SK-N-SH treated with all-trans-retinoic acid at 6 μM for 48 hours (cell line): ENCODE measurements at regions not wholly inside any gene's neighbourhood (a gene's known extent, or its start where the extent isn't known, plus 50 kb on each side); places are given as distances from the start of the nearest gene placed in this dataset.
A peak's percentile ranks its signal among the peaks of the same experiment; 100 is the strongest.
"Not testable (repeated sequence)": the region's sequence is repeated elsewhere in the genome, so short reads cannot be mapped to it uniquely, and the experiment has no call there.

Experiments used
- ATAC-seq: fragments of 200-7000 bp; cut with Tn5 transposase; 3 replicates; pipeline ENCODE4 v1.9.1; 2020; ENCODE audit warnings: mild to moderate bottlenecking, moderate library complexity
- ARNTL ChIP-seq: fragments of 450-650 bp; formaldehyde crosslinking; IDR thresholded peaks from 2 replicates; pipeline ENCODE4 v1.5.0; 2020; ENCODE audit warnings: low read depth, mild to moderate bottlenecking, moderate library complexity, borderline replicate concordance
- CREB5 ChIP-seq: fragments of 250-450 bp; sonication (Bioruptor Pico); IDR thresholded peaks from 2 replicates; pipeline ENCODE4 v1.5.1; 2020; ENCODE audit warnings: low read depth, mild to moderate bottlenecking, moderate library complexity
- CSDC2 ChIP-seq: fragments of 250-450 bp; sonication (Bioruptor Pico); IDR thresholded peaks from 2 replicates; pipeline ENCODE4 v1.5.0; 2020; ENCODE audit warnings: mild to moderate bottlenecking, moderate library complexity
- GLIS3 ChIP-seq: fragments of 250-450 bp; sonication (Bioruptor Pico); IDR thresholded peaks from 2 replicates; pipeline ENCODE4 v1.5.0; 2020; ENCODE audit warnings: mild to moderate bottlenecking, moderate library complexity
- ISL1 ChIP-seq: fragments of 250-450 bp; sonication (Bioruptor Pico); IDR thresholded peaks from 2 replicates; pipeline ENCODE4 v2.1.2; 2022; ENCODE audit warnings: mild to moderate bottlenecking, moderate library complexity
- OSR1 ChIP-seq: fragments of 250-450 bp; sonication (Bioruptor Pico); IDR thresholded peaks from 2 replicates; pipeline ENCODE4 v1.8.0; 2022; ENCODE audit warnings: moderate library complexity, mild to moderate bottlenecking, inconsistent platforms
- PPARA ChIP-seq: fragments of 250-450 bp; sonication (Bioruptor Pico); IDR thresholded peaks from 2 replicates; pipeline ENCODE4 v1.5.0; 2020; ENCODE audit warnings: mild to moderate bottlenecking, borderline replicate concordance
- RARB ChIP-seq: fragments of 250-450 bp; sonication (Bioruptor Pico); IDR thresholded peaks from 2 replicates; pipeline ENCODE4 v1.8.0; 2021; ENCODE audit warnings: mild to moderate bottlenecking, moderate library complexity
- SNAI2 ChIP-seq: fragments of 250-450 bp; sonication (Bioruptor Pico); IDR thresholded peaks from 2 replicates; pipeline ENCODE4 v1.5.0; 2020; ENCODE audit warnings: mild to moderate bottlenecking, moderate library complexity
- TCF4 ChIP-seq: fragments of 250-450 bp; sonication (Bioruptor Pico); IDR thresholded peaks from 2 replicates; pipeline ENCODE4 v1.8.0; 2021; ENCODE audit warnings: mild to moderate bottlenecking, moderate library complexity, borderline replicate concordance
- TOX ChIP-seq: fragments of 250-450 bp; sonication (Bioruptor Pico); IDR thresholded peaks from 2 replicates; pipeline ENCODE4 v1.8.0; 2021; ENCODE audit warnings: mild to moderate bottlenecking, moderate library complexity, borderline replicate concordance
- TSHZ2 ChIP-seq: fragments of 250-450 bp; sonication (Bioruptor Pico); IDR thresholded peaks from 2 replicates; pipeline ENCODE4 v1.5.0; 2020; ENCODE audit warnings: mild to moderate bottlenecking, moderate library complexity
- ZFP3 ChIP-seq: fragments of 250-450 bp; sonication (Bioruptor Pico); IDR thresholded peaks from 2 replicates; pipeline ENCODE4 v1.5.0; 2020; ENCODE audit warnings: mild to moderate bottlenecking, moderate library complexity
- ZFP30 ChIP-seq: fragments of 450-650 bp; formaldehyde crosslinking; IDR thresholded peaks from 2 replicates; pipeline ENCODE4 v1.5.0; 2022; ENCODE audit warnings: mild to moderate bottlenecking, moderate library complexity
- ZNF70 ChIP-seq: fragments of 450-650 bp; formaldehyde crosslinking; IDR thresholded peaks from 2 replicates; pipeline ENCODE4 v1.5.0; 2020; ENCODE audit warnings: mild to moderate bottlenecking, moderate library complexity
- ZNF8 ChIP-seq: fragments of 450-650 bp; formaldehyde crosslinking; IDR thresholded peaks from 2 replicates; pipeline ENCODE4 v1.5.0; 2020; ENCODE audit warnings: mild to moderate bottlenecking, moderate library complexity
- TF ChIP-seq, protein P1 (sequence below): fragments of 250-450 bp; sonication (Bioruptor Pico); IDR thresholded peaks from 2 replicates; pipeline ENCODE4 v1.8.0; 2021; ENCODE audit warnings: low read depth, mild to moderate bottlenecking, moderate library complexity, borderline replicate concordance

DNA sequence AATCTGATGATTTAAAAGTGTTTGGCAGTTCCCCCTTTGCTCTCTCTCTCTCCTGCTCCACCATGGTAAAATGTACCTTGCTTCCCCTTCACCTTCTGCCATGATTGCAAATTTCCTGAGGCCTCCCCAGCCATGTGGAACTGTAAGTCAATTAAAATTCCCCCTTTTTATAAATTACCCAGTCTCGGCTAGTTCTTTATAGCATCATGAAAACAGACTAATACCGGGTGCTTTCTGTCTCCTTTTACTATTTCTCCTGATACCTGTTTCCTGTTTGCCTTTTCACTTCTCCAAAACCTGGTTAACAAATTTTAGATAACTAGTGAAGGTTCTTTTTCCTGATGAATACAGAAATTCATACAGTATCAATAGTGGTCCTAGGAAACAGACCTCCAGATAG, 1670.3 kb downstream of the MRPL39 start (continued):
- TF ChIP-seq ZFP30 (CRISPR knock-in tag) (no peak), CREB5 (no peak), OSR1 (no peak), RARB (CRISPR knock-in tag) (no peak), TSHZ2 (CRISPR knock-in tag) (no peak)
- TF ChIP-seq, all 23 proteins: peak for 0

GRCh38 chr21:23936224-23936623, 1671.1 kb downstream of the MRPL39 start:
- no peak for TF ChIP-seq TOX (CRISPR knock-in tag)
- no peak for TF ChIP-seq ZNF8 (CRISPR knock-in tag)
- TF ChIP-seq ISL1 (CRISPR knock-in tag): no peak
- no peak for TF ChIP-seq SNAI2
- TF ChIP-seq CSDC2 (CRISPR knock-in tag): no peak
- no peak for TF ChIP-seq RARB (CRISPR knock-in tag)
- TF ChIP-seq ARNTL (CRISPR knock-in tag): no peak
- TF ChIP-seq ZFP30 (CRISPR knock-in tag): no peak
- TF ChIP-seq TCF4: no peak
- no peak for TF ChIP-seq ZFP3 (CRISPR knock-in tag)
- ATAC-seq: peak; percentile 79

DNA sequence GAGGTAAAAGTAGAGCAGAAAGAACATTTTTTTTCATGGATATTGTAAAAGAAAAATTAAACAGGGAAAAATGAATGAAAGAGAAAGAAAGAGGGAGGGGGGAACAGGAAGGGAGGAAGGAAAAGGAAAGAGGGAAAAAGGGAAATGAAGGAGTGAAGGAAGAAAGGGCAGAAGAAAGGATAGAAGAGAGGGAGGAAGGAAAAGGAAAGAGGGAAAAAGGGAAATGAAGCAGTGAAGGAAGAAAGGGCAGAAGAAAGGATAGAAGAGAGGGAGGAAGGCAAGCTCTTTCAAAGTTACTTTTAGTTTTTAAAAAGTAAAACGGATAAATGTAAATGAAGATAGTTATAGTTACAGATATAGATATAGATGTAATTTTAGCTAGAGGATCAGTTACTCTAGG, 1676.7 kb downstream of the MRPL39 start:
- ATAC-seq: no peak
- TF ChIP-seq ZNF70 (CRISPR knock-in tag) (no peak), ISL1 (CRISPR knock-in tag) (no peak), TCF4 (no peak), TOX (CRISPR knock-in tag) (no peak), ZFP3 (CRISPR knock-in tag) (no peak), ARNTL (CRISPR knock-in tag) (no peak), SNAI2 (no peak), ZFP30 (CRISPR knock-in tag) (no peak), OSR1 (no peak), CREB5 (no peak), CSDC2 (CRISPR knock-in tag) (no peak), RARB (CRISPR knock-in tag) (no peak)
- TF ChIP-seq, protein P1, sequence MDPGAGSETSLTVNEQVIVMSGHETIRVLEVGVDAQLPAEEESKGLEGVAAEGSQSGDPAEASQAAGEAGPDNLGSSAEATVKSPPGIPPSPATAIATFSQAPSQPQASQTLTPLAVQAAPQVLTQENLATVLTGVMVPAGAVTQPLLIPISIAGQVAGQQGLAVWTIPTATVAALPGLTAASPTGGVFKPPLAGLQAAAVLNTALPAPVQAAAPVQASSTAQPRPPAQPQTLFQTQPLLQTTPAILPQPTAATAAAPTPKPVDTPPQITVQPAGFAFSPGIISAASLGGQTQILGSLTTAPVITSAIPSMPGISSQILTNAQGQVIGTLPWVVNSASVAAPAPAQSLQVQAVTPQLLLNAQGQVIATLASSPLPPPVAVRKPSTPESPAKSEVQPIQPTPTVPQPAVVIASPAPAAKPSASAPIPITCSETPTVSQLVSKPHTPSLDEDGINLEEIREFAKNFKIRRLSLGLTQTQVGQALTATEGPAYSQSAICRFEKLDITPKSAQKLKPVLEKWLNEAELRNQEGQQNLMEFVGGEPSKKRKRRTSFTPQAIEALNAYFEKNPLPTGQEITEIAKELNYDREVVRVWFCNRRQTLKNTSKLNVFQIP (CRISPR knock-in tag): no peak

DNA sequence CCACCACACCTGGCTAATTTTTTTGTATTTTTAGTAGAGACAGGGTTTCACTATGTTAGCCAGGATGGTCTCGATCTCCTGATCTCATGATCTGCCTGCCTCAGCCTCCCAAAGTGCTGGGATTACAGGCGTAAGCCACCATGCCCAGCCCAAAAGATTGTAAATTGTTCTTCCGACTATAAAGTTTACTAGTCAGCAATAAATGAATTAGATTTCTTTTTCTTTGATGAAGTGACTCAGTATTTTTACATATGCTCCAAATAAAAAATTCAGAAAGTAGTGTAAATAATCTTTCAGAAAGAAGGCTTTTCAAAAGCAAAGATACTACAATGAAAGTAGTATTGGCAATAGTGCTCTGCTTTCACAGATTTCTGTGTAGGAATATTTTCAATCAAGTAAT, 1680.9 kb downstream of the MRPL39 start:
- not testable (repeated sequence) for ATAC-seq

- ATAC-seq: no peak
- TF ChIP-seq TOX (CRISPR knock-in tag) (no peak), ISL1 (CRISPR knock-in tag) (no peak), TCF4 (no peak), RARB (CRISPR knock-in tag) (no peak), SNAI2 (no peak), CREB5 (no peak), TSHZ2 (CRISPR knock-in tag) (no peak), CSDC2 (CRISPR knock-in tag) (no peak), GLIS3 (no peak), OSR1 (no peak), ARNTL (CRISPR knock-in tag) (no peak), PPARA (CRISPR knock-in tag) (no peak)
- TF ChIP-seq, protein P1 (CRISPR knock-in tag): no peak
These were observed 1685.4 kb downstream of the MRPL39 start for GRCh38 chr21:23921670-23922418.
